ENCODE measurements at regions not wholly inside any gene's neighbourhood (a gene's known extent, or its start where the extent isn't known, plus 50 kb on each side); places are given as distances from the start of the nearest gene placed in this dataset.
"Not testable (repeated sequence)": the region's sequence is repeated elsewhere in the genome, so short reads cannot be mapped to it uniquely, and the experiment has no call there.

GRCh38 chr11:29449281-29450074, 567.4 kb downstream of the KCNA4 start:
- no peak for DNase-seq (ENCODE audit: low spot score in 2 of 2)
- no peak for ATAC-seq (replicated peaks; ENCODE audit: extremely low read depth, poor library complexity, severe bottlenecking)
- no peak overlapping the region for H3K4me3 Mint-ChIP-seq
- H3K36me3 Mint-ChIP-seq (ENCODE audit: insufficient read depth): no peaks in the 10 kb centered on the region
- no peak overlapping the region for H3K27ac Mint-ChIP-seq (ENCODE audit: low read depth)
- H3K27me3 Mint-ChIP-seq: no peaks in the 10 kb centered on the region
- H3K4me1 Mint-ChIP-seq: no peaks in the 10 kb centered on the region
- H3K9me3 Mint-ChIP-seq: peaks cover 12% of the 10 kb centered on the region

GRCh38 chr11:29448246-29448877, 568.5 kb downstream of the KCNA4 start:
- Mint-ChIP-seq H3K4me1 (no peaks in the 10 kb centered on the region), H3K4me3 (no peak overlapping the region), H3K9me3 (peaks cover 12% of the 10 kb centered on the region), H3K36me3 (ENCODE audit: insufficient read depth) (no peaks in the 10 kb centered on the region), H3K27ac (ENCODE audit: low read depth) (no peak overlapping the region), H3K27me3 (no peaks in the 10 kb centered on the region)
- no peak for DNase-seq (ENCODE audit: low spot score in 2 of 2)
- no peak for ATAC-seq (replicated peaks; ENCODE audit: extremely low read depth, poor library complexity, severe bottlenecking)

- Mint-ChIP-seq H3K4me3 (no peak overlapping the region), H3K9me3 (peaks cover 7% of the 10 kb centered on the region), H3K36me3 (ENCODE audit: insufficient read depth) (no peaks in the 10 kb centered on the region), H3K27me3 (no peaks in the 10 kb centered on the region), H3K4me1 (no peaks in the 10 kb centered on the region), H3K27ac (ENCODE audit: low read depth) (no peak overlapping the region)
- ATAC-seq (replicated peaks; ENCODE audit: extremely low read depth, poor library complexity, severe bottlenecking) (no peak), DNase-seq (ENCODE audit: low spot score in 2 of 2) (no peak)
These were observed 569.0 kb downstream of the KCNA4 start for GRCh38 chr11:29447821-29448220.

- Mint-ChIP-seq H3K36me3 (ENCODE audit: insufficient read depth) (no peaks in the 10 kb centered on the region), H3K27ac (ENCODE audit: low read depth) (no peak overlapping the region), H3K27me3 (no peaks in the 10 kb centered on the region), H3K4me1 (no peaks in the 10 kb centered on the region), H3K9me3 (peaks cover 2% of the 10 kb centered on the region), H3K4me3 (no peak overlapping the region)
- ATAC-seq (replicated peaks; ENCODE audit: extremely low read depth, poor library complexity, severe bottlenecking): no peak
- DNase-seq (ENCODE audit: low spot score in 2 of 2): no peak
These were observed 570.7 kb downstream of the KCNA4 start for GRCh38 chr11:29446132-29446531.

GRCh38 chr11:29445191-29445590, 571.6 kb downstream of the KCNA4 start:
- H3K4me1 Mint-ChIP-seq; H3K9me3 Mint-ChIP-seq; H3K36me3 Mint-ChIP-seq (ENCODE audit: insufficient read depth); H3K4me3 Mint-ChIP-seq; DNase-seq (ENCODE audit: low spot score in 2 of 2); ATAC-seq (replicated peaks; ENCODE audit: extremely low read depth, poor library complexity, severe bottlenecking); H3K27ac Mint-ChIP-seq (ENCODE audit: low read depth); H3K27me3 Mint-ChIP-seq: not testable (repeated sequence)

GRCh38 chr11:29438815-29439214, 578.0 kb downstream of the KCNA4 start:
- Mint-ChIP-seq H3K4me1 (no peaks in the 10 kb centered on the region), H3K4me3 (no peak overlapping the region), H3K27me3 (no peaks in the 10 kb centered on the region), H3K9me3 (peaks cover 5% of the 10 kb centered on the region), H3K27ac (ENCODE audit: low read depth) (no peak overlapping the region), H3K36me3 (ENCODE audit: insufficient read depth) (no peaks in the 10 kb centered on the region)
- DNase-seq (ENCODE audit: low spot score in 2 of 2) (no peak), ATAC-seq (replicated peaks; ENCODE audit: extremely low read depth, poor library complexity, severe bottlenecking) (no peak)

- Mint-ChIP-seq H3K9me3 (peaks cover 5% of the 10 kb centered on the region), H3K4me1 (no peaks in the 10 kb centered on the region), H3K27me3 (no peaks in the 10 kb centered on the region), H3K27ac (ENCODE audit: low read depth) (no peak overlapping the region), H3K4me3 (no peak overlapping the region), H3K36me3 (ENCODE audit: insufficient read depth) (peaks cover 1% of the 10 kb centered on the region)
- no peak for DNase-seq (ENCODE audit: low spot score in 2 of 2)
- no peak for ATAC-seq (replicated peaks; ENCODE audit: extremely low read depth, poor library complexity, severe bottlenecking)
These were observed 581.4 kb downstream of the KCNA4 start for GRCh38 chr11:29435421-29435820.

- no peak for DNase-seq (ENCODE audit: low spot score in 2 of 2)
- H3K9me3 Mint-ChIP-seq: peaks cover 7% of the 10 kb centered on the region
- peaks cover 1% of the 10 kb centered on the region for H3K36me3 Mint-ChIP-seq (ENCODE audit: insufficient read depth)
- H3K4me1 Mint-ChIP-seq: no peaks in the 10 kb centered on the region
- H3K27ac Mint-ChIP-seq (ENCODE audit: low read depth): no peak overlapping the region
- H3K4me3 Mint-ChIP-seq: no peak overlapping the region
- no peaks in the 10 kb centered on the region for H3K27me3 Mint-ChIP-seq
- ATAC-seq (replicated peaks; ENCODE audit: extremely low read depth, poor library complexity, severe bottlenecking): no peak
These were observed 584.0 kb downstream of the KCNA4 start for GRCh38 chr11:29432719-29433325.

- Mint-ChIP-seq H3K9me3 (peaks cover 22% of the 10 kb centered on the region), H3K36me3 (ENCODE audit: insufficient read depth) (no peaks in the 10 kb centered on the region), H3K4me3 (no peak overlapping the region), H3K27me3 (no peaks in the 10 kb centered on the region), H3K27ac (ENCODE audit: low read depth) (no peak overlapping the region), H3K4me1 (no peaks in the 10 kb centered on the region)
- ATAC-seq (replicated peaks; ENCODE audit: extremely low read depth, poor library complexity, severe bottlenecking) (no peak), DNase-seq (ENCODE audit: low spot score in 2 of 2) (no peak)
These were observed 611.5 kb downstream of the KCNA4 start for GRCh38 chr11:29405305-29405704.

GRCh38 chr11:29395555-29396072, 621.2 kb downstream of the KCNA4 start:
- Mint-ChIP-seq H3K27me3 (no peaks in the 10 kb centered on the region), H3K36me3 (ENCODE audit: insufficient read depth) (no peaks in the 10 kb centered on the region), H3K9me3 (peaks cover 14% of the 10 kb centered on the region), H3K27ac (ENCODE audit: low read depth) (no peak overlapping the region), H3K4me1 (no peaks in the 10 kb centered on the region), H3K4me3 (no peak overlapping the region)
- DNase-seq (ENCODE audit: low spot score in 2 of 2) (no peak), ATAC-seq (replicated peaks; ENCODE audit: extremely low read depth, poor library complexity, severe bottlenecking) (no peak)

- Mint-ChIP-seq H3K4me3 (no peak overlapping the region), H3K36me3 (ENCODE audit: insufficient read depth) (no peaks in the 10 kb centered on the region), H3K27me3 (no peaks in the 10 kb centered on the region), H3K27ac (ENCODE audit: low read depth) (no peak overlapping the region), H3K4me1 (no peaks in the 10 kb centered on the region), H3K9me3 (no peaks in the 10 kb centered on the region)
- ATAC-seq (replicated peaks; ENCODE audit: extremely low read depth, poor library complexity, severe bottlenecking) (no peak), DNase-seq (ENCODE audit: low spot score in 2 of 2) (no peak)
These were observed 627.0 kb downstream of the KCNA4 start for GRCh38 chr11:29389793-29390192.

- DNase-seq (ENCODE audit: low spot score in 2 of 2) (no peak), ATAC-seq (replicated peaks; ENCODE audit: extremely low read depth, poor library complexity, severe bottlenecking) (no peak)
- H3K27ac Mint-ChIP-seq (ENCODE audit: low read depth): no peak overlapping the region
- no peaks in the 10 kb centered on the region for H3K4me1 Mint-ChIP-seq
- peaks cover 23% of the 10 kb centered on the region for H3K9me3 Mint-ChIP-seq
- H3K4me3 Mint-ChIP-seq: no peak overlapping the region
- no peaks in the 10 kb centered on the region for H3K36me3 Mint-ChIP-seq (ENCODE audit: insufficient read depth)
- no peaks in the 10 kb centered on the region for H3K27me3 Mint-ChIP-seq
These were observed 643.1 kb downstream of the KCNA4 start for GRCh38 chr11:29373725-29374124.

- DNase-seq (ENCODE audit: low spot score in 2 of 2): no peak
- ATAC-seq (replicated peaks; ENCODE audit: extremely low read depth, poor library complexity, severe bottlenecking): no peak
These were observed 648.7 kb downstream of the KCNA4 start for GRCh38 chr11:29368126-29368525.

More at GRCh38 chr11:29368126-29368525, 648.7 kb downstream of the KCNA4 start:
- Mint-ChIP-seq H3K4me3 (no peak overlapping the region), H3K36me3 (ENCODE audit: insufficient read depth) (no peaks in the 10 kb centered on the region), H3K9me3 (peaks cover 15% of the 10 kb centered on the region), H3K4me1 (no peaks in the 10 kb centered on the region), H3K27ac (ENCODE audit: low read depth) (no peak overlapping the region), H3K27me3 (no peaks in the 10 kb centered on the region)

Data from central memory CD8-positive, alpha-beta T cell (primary cell).